Cardiac fibroblast (primary cell): ENCODE measurements at regions not wholly inside any gene's neighbourhood (a gene's known extent, or its start where the extent isn't known, plus 50 kb on each side); places are given as distances from the start of the nearest gene placed in this dataset.

Experiments used
- DNase-seq, 2 donors: peaks; one replicate each; pipeline versions ENCODE4 v3.0.0 to v3.0.0-alpha.2; 2010; ENCODE audit warnings: low read depth in 2 of 2
- H3K4me3 ChIP-seq, 2 donors: replicated peaks in 1 of 2; 1 replicate in 1 of 2; 2 replicates in 1 of 2; pipeline ENCODE4 v1.5.1; 2011; ENCODE audit warnings: low read depth in 2 of 2, low read length in 2 of 2, mild to moderate bottlenecking in 2 of 2, moderate library complexity in 1 of 2
- CTCF ChIP-seq: IDR thresholded peaks from one replicate; pipeline ENCODE4 v1.5.1; 2011; ENCODE audit warnings: low read depth, mild to moderate bottlenecking, low read length, inconsistent platforms

GRCh38 chr5:105882956-105883481 lies 1787.7 kb downstream of the EFNA5 start:
- TF ChIP-seq CTCF: no peak
- no peak overlapping the region for H3K4me3 ChIP-seq
- DNase-seq: no peak

- TF ChIP-seq CTCF: no peak
- DNase-seq: no peak
- no peak overlapping the region for H3K4me3 ChIP-seq
Observed at GRCh38 chr5:105878402-105878801, 1792.3 kb downstream of the EFNA5 start.

GRCh38 chr5:105877592-105877991 lies 1793.1 kb downstream of the EFNA5 start:
- no peak overlapping the region for H3K4me3 ChIP-seq
- peak; percentile 10 for TF ChIP-seq CTCF
- peak in 1 of 2 donors; percentile 5 for DNase-seq

DNA sequence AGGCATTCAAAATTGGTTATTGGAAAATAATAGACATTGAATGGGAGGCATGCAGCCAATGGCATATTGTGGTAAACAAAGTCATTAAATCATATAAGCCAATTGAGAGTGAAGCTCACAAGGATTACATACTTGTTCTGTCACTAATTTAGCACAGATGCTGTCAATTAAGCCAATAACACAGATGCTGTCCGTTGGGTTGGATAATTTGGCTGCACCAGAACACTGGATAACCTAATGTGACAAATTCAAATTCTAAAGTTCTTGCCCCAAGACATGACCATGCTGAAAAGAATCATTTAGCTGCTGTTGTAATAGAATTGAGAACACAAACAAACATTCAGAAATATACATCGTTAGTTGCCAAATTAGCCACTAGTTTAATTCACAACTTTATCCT lies 1796.4 kb downstream of the EFNA5 start:
- DNase-seq: no peak
- H3K4me3 ChIP-seq: no peak overlapping the region

GRCh38 chr5:105872569-105873270 lies 1798.0 kb downstream of the EFNA5 start:
- no peak for TF ChIP-seq CTCF
- DNase-seq: peak in 1 of 2 donors; percentile 5
- H3K4me3 ChIP-seq: no peak overlapping the region

More for the DNA sequence above, 1796.4 kb downstream of the EFNA5 start:
- TF ChIP-seq CTCF: no peak

- H3K4me3 ChIP-seq: no peak overlapping the region
- DNase-seq: peak; percentile 31 to 37
- TF ChIP-seq CTCF: peak; percentile 4
Observed at GRCh38 chr5:105868038-105868780, 1802.5 kb downstream of the EFNA5 start.
